CD14-positive monocyte (primary cell): ENCODE measurements at regions not wholly inside any gene's neighbourhood (a gene's known extent, or its start where the extent isn't known, plus 50 kb on each side); places are given as distances from the start of the nearest gene placed in this dataset.

Source experiments
- DNase-seq, 3 donors: peaks; one replicate each; pipeline ENCODE4 v3.0.0-alpha.2; 2011 to 2022
- H2AFZ ChIP-seq: 2 replicates; pipeline ENCODE4 v1.6.0; 2012; ENCODE audit warnings: mild to moderate bottlenecking, low read depth, low read length, inconsistent platforms; ENCODE audit not compliant: insufficient read depth, poor library complexity, severe bottlenecking
- H3K27ac ChIP-seq, 2 donors: 1 replicate in 1 of 2; 2 replicates in 1 of 2; pipeline ENCODE4 v1.5.1; 2012 to 2013; ENCODE audit warnings: low read length in 2 of 2, control low read depth in 1 of 2, inconsistent platforms in 1 of 2, low read depth in 1 of 2, mild to moderate bottlenecking in 1 of 2
- H3K27me3 ChIP-seq, 2 donors: one replicate each; pipeline versions ENCODE4 v1.6.0 to v1.6.1; 2011 to 2013; ENCODE audit warnings: low read length in 2 of 2; ENCODE audit not compliant: control insufficient read depth in 2 of 2, insufficient read depth in 2 of 2
- H3K36me3 ChIP-seq, 2 donors: replicated peaks in 1 of 2; 1 replicate in 1 of 2; 2 replicates in 1 of 2; pipeline versions ENCODE4 v1.5.1 to v1.6.1; 2012 to 2013; ENCODE audit warnings: low read length in 2 of 2, control low read depth in 1 of 2, inconsistent platforms in 1 of 2, mild to moderate bottlenecking in 1 of 2; ENCODE audit not compliant: insufficient read depth in 2 of 2, control insufficient read depth in 1 of 2
- H3K4me1 ChIP-seq, 2 donors: 1 replicate in 1 of 2; 2 replicates in 1 of 2; pipeline versions ENCODE4 v1.5.1 to v1.6.1; 2012 to 2013; ENCODE audit warnings: low read length in 2 of 2, control low read depth in 1 of 2, inconsistent platforms in 1 of 2, mild to moderate bottlenecking in 1 of 2, moderate library complexity in 1 of 2; ENCODE audit not compliant: insufficient read depth in 2 of 2, control insufficient read depth in 1 of 2
- H3K4me2 ChIP-seq: replicated peaks from 2 replicates; pipeline ENCODE3; 2012; ENCODE audit warnings: low read length, moderate library complexity, mild to moderate bottlenecking; ENCODE audit not compliant: poor library complexity, severe bottlenecking; ENCODE audit errors: extremely low read depth
- H3K4me3 ChIP-seq, 3 experiments: fragments of 200-600 bp in 1 of 3; sonication (generic) in 1 of 3; replicated peaks in 1 of 3; 1 replicate in 2 of 3; 2 replicates in 1 of 3; pipeline ENCODE4 v1.5.1; 2011 to 2013; ENCODE audit warnings: low read length in 3 of 3, mild to moderate bottlenecking in 3 of 3, control low read depth in 2 of 3, low read depth in 2 of 3, inconsistent platforms in 1 of 3, moderate library complexity in 1 of 3
- H3K79me2 ChIP-seq: 2 replicates; pipeline ENCODE4 v1.6.0; 2012; ENCODE audit warnings: mild to moderate bottlenecking, control low read depth, inconsistent platforms, low read length, moderate library complexity; ENCODE audit not compliant: insufficient read depth
- H3K9ac ChIP-seq: 2 replicates; pipeline ENCODE4 v1.6.0; 2017; ENCODE audit warnings: low read length, mild to moderate bottlenecking; ENCODE audit not compliant: insufficient read depth, poor library complexity, severe bottlenecking
- H3K9me3 ChIP-seq, 2 donors: replicated peaks in 1 of 2; 1 replicate in 1 of 2; 2 replicates in 1 of 2; pipeline versions ENCODE4 v1.5.1 to v1.6.1; 2012 to 2013; ENCODE audit warnings: low read length in 2 of 2, control low read depth in 1 of 2; ENCODE audit not compliant: control insufficient read depth in 1 of 2, insufficient read depth in 1 of 2
- H4K20me1 ChIP-seq: 2 replicates; pipeline ENCODE4 v1.6.0; 2012; ENCODE audit warnings: mild to moderate bottlenecking, low read length, control low read depth, moderate library complexity; ENCODE audit not compliant: insufficient read depth
- H3K27ac Mint-ChIP-seq, 7 donors: one replicate each; pipeline ENCODE4 v1.8.0; 2020; ENCODE audit warnings: mild to moderate bottlenecking in 7 of 7, mixed read lengths in 7 of 7, moderate library complexity in 6 of 7, inconsistent platforms in 2 of 7
- H3K27me3 Mint-ChIP-seq, 3 donors: one replicate each; pipeline ENCODE4 v1.8.0; 2021 to 2022; ENCODE audit warnings: low read depth in 3 of 3, mild to moderate bottlenecking in 3 of 3, mixed read lengths in 3 of 3, moderate library complexity in 3 of 3, inconsistent platforms in 1 of 3
- H3K36me3 Mint-ChIP-seq, 2 donors: one replicate each; pipeline ENCODE4 v1.8.0; 2020; ENCODE audit warnings: mixed read lengths in 2 of 2, inconsistent platforms in 1 of 2, mild to moderate bottlenecking in 1 of 2
- H3K4me1 Mint-ChIP-seq: one replicate; pipeline ENCODE4 v1.8.0; 2020; ENCODE audit warnings: mild to moderate bottlenecking, mixed read lengths
- H3K4me3 Mint-ChIP-seq, 2 donors: one replicate each; pipeline ENCODE4 v1.8.0; 2020; ENCODE audit warnings: mild to moderate bottlenecking in 2 of 2, mixed read lengths in 2 of 2, moderate library complexity in 1 of 2
- H3K9me3 Mint-ChIP-seq, 7 donors: one replicate each; pipeline ENCODE4 v1.8.0; 2020 to 2022; ENCODE audit warnings: mixed read lengths in 7 of 7, mild to moderate bottlenecking in 6 of 7, moderate library complexity in 6 of 7, inconsistent platforms in 2 of 7
- CTCF ChIP-seq: fragments of 200-600 bp; IDR thresholded peaks from one replicate; pipeline ENCODE4 v1.8.0; 2022; ENCODE audit warnings: antibody characterized with exemption, mild to moderate bottlenecking
- WGBS: methylation state at CpG from one replicate; pipeline ENCODE4 v1.1.5; 2013; ENCODE audit warnings: missing lambda C conversion rate; ENCODE audit not compliant: insufficient coverage; 5-methylcytosine and 5-hydroxymethylcytosine counted together
- intact Hi-C, 2 donors: fragments of 100-400 bp; cut with micrococcal nuclease; formaldehyde crosslinking; loops; one replicate each; pipeline versions ENCODE4 v1.15.0 to v1.15.1; 2023

DNA sequence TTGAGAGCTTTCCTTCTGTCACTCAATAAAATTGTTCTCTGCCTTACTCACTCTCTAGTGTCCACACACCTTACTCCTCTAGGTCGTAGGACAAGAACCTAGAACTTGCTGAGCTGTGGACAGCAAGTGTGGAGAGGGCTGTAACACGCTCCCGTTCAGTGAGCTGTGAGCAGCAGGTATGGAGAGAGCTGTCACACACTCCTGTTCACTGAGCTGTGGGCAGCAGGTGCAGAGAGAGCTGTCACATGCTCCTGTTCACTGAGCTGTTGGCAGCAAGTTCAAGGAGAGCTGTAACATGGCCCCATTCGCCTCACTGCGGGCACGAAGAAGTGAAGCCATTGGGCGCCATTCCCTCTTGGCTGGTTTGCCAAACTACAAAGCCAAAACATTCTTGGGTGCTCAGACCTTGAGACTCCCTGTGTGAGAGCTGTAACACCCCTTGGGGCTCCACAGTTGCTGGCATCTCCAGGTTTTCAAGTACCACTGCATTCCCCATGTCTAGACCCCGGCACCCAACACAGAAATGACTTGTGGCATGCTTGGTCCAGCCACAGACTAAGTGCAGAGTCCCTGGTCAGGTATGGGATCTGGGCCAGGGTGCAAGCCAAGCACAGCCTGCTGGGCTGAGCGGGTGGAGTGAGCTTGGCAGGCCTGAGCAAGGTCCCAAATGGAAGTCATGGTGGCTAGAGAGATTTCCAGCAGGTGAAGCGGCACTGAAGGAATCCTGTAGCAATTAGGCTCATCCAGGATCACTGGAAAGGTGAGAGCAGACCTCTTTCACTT lies 608.0 kb upstream of the CDH8 start:
- no peaks in the 10 kb centered on the region for H3K27me3 ChIP-seq
- no peak overlapping the region for H3K9ac ChIP-seq
- no peak overlapping the region for H3K4me2 ChIP-seq
- intact Hi-C loops: no loop called here
- no peaks in the 10 kb centered on the region for H3K79me2 ChIP-seq
- Mint-ChIP-seq H3K9me3 (peaks cover 0 to 27% (median 12%) of the 10 kb centered on the region in 7 donors), H3K36me3 (no peaks in the 10 kb centered on the region), H3K4me3 (no peak overlapping the region), H3K27me3 (no peaks in the 10 kb centered on the region), H3K27ac (no peak overlapping the region), H3K4me1 (no peaks in the 10 kb centered on the region)
- 89% methylated on average over 9 of the region's 10 CpGs for WGBS
- H4K20me1 ChIP-seq: no peaks in the 10 kb centered on the region
- peaks cover 9 to 17% of the 10 kb centered on the region in 2 donors for H3K9me3 ChIP-seq
- no peak for TF ChIP-seq CTCF
- no peak overlapping the region for H3K27ac ChIP-seq
- no peak overlapping the region for H3K4me3 ChIP-seq
- no peaks in the 10 kb centered on the region for H3K4me1 ChIP-seq
- no peak overlapping the region for H2AFZ ChIP-seq
- no peak for DNase-seq
- no peaks in the 10 kb centered on the region for H3K36me3 ChIP-seq

DNA sequence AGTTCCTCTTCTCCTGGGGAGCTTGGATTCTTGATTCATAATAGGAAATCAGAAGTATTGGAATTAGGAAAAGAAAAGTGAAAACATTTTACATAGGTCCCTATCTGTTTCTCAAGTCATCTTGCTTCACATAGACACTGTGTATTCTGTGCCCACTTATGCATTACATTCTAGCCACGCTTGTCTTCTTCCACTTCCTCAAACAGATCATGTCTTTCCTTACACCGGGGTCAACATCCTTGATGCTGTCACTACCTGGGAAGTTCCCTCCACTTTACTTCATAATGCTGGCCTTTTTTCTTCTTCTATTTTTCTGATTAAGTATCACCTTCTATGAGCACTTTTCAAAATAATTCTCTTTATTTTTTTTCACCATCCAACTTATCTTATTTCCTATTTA lies 606.4 kb upstream of the CDH8 start:
- no peak for TF ChIP-seq CTCF
- Histone ChIP-seq H3K4me2 (no peak overlapping the region), H3K9me3 (peaks cover 8 to 9% of the 10 kb centered on the region in 2 donors), H2AFZ (no peak overlapping the region), H3K4me3 (no peak overlapping the region), H3K27ac (no peak overlapping the region), H3K9ac (no peak overlapping the region), H4K20me1 (no peaks in the 10 kb centered on the region), H3K4me1 (no peaks in the 10 kb centered on the region), H3K27me3 (no peaks in the 10 kb centered on the region), H3K79me2 (no peaks in the 10 kb centered on the region), H3K36me3 (no peaks in the 10 kb centered on the region)
- 47% methylated on average over 2 of the region's 2 CpGs for WGBS
- Mint-ChIP-seq H3K27me3 (no peaks in the 10 kb centered on the region), H3K27ac (no peak overlapping the region), H3K36me3 (no peaks in the 10 kb centered on the region), H3K9me3 (peaks cover 0 to 23% (median 9%) of the 10 kb centered on the region in 7 donors), H3K4me1 (no peaks in the 10 kb centered on the region), H3K4me3 (no peak overlapping the region)
- intact Hi-C loops: no loop called here
- DNase-seq: no peak
